Panc1 (cell line): ENCODE measurements at regions not wholly inside any gene's neighbourhood (a gene's known extent, or its start where the extent isn't known, plus 50 kb on each side); places are given as distances from the start of the nearest gene placed in this dataset.

Experiments used
- ATAC-seq: fragments of 200-7000 bp; cut with Tn5 transposase; 2 replicates; pipeline ENCODE4 v1.9.1; 2020; ENCODE audit warnings: mild to moderate bottlenecking, moderate library complexity
- BruUV-seq: library from RNA; stranded (reverse); fragments of 400-500 nt; replicated peaks from 2 replicates; lab custom pipeline; 2021; lab: Mats Ljungman, UMichigan
- CTCF ChIA-PET: fragments of 300-600 bp; sonication (Branson Sonifier 250); formaldehyde crosslinking; loops from one replicate; lab custom pipeline; 2022; ENCODE audit warnings: antibody characterized with exemption; lab: Charles Lee
- POLR2A ChIA-PET: fragments of 300-600 bp; sonication (Branson Sonifier 250); formaldehyde crosslinking; loops from one replicate; lab custom pipeline; 2022; ENCODE audit warnings: antibody characterized with exemption; lab: Charles Lee
- DNase-seq: peaks from one replicate; pipeline ENCODE4 v3.0.0-alpha.2; 2010; ENCODE audit warnings: low read depth, low spot score
- H3K27ac ChIP-seq: 2 replicates; pipeline ENCODE4 v1.5.1; 2011; ENCODE audit warnings: mild to moderate bottlenecking, low read length, inconsistent platforms
- H3K27me3 ChIP-seq: fragments of 200-500 bp; sonication (Bioruptor generic); 2 replicates; pipeline ENCODE4 v1.6.0; 2014; ENCODE audit warnings: low read length, inconsistent platforms; ENCODE audit not compliant: control insufficient read depth, insufficient read depth
- H3K36me3 ChIP-seq: fragments of 200-500 bp; sonication (Bioruptor generic); 2 replicates; pipeline ENCODE4 v1.5.1; 2014; ENCODE audit warnings: inconsistent platforms, mild to moderate bottlenecking, low read length, moderate library complexity; ENCODE audit not compliant: control insufficient read depth, insufficient read depth
- H3K4me1 ChIP-seq: 2 replicates; pipeline ENCODE4 v1.5.1; 2011; ENCODE audit warnings: inconsistent platforms, mild to moderate bottlenecking, low read length, moderate library complexity; ENCODE audit not compliant: control insufficient read depth, insufficient read depth
- H3K4me3 ChIP-seq, 2 experiments: 2 replicates each; pipeline ENCODE4 v1.5.1; 2011 to 2012; ENCODE audit warnings: low read depth in 2 of 2, low read length in 2 of 2, mild to moderate bottlenecking in 2 of 2, inconsistent platforms in 1 of 2, moderate library complexity in 1 of 2
- H3K9me3 ChIP-seq: fragments of 200-500 bp; sonication (Bioruptor generic); 2 replicates; pipeline ENCODE4 v1.5.1; 2014; ENCODE audit warnings: low read depth, mild to moderate bottlenecking, inconsistent platforms, low read length, moderate library complexity; ENCODE audit not compliant: control insufficient read depth, insufficient read depth
- CTCF ChIP-seq: fragments of 450-650 bp; IDR thresholded peaks from 2 replicates; pipeline ENCODE4 v1.5.1; 2017; ENCODE audit warnings: mild to moderate bottlenecking
- POLR2AphosphoS5 ChIP-seq: IDR thresholded peaks from 2 replicates; pipeline ENCODE4 v1.6.1; 2012; ENCODE audit warnings: mild to moderate bottlenecking, low read depth, low read length, moderate library complexity
- SIN3A ChIP-seq: IDR thresholded peaks from 2 replicates; pipeline ENCODE4 v1.6.1; 2012; ENCODE audit warnings: low read depth, mild to moderate bottlenecking, low read length, moderate library complexity, borderline replicate concordance; ENCODE audit not compliant: insufficient read depth
- TCF7L2 ChIP-seq: IDR thresholded peaks from 2 replicates; pipeline ENCODE4 v1.6.1; 2011; ENCODE audit warnings: mild to moderate bottlenecking, low read depth, low read length, inconsistent platforms
- in situ Hi-C: cut with HindIII; loops from 2 replicates; pipeline ENCODE4 v1.10.0; 2016; ENCODE audit warnings: low sequenced_read_pairs, low pct_unique_long_range_greater_than_20kb
- intact Hi-C: fragments of 100-400 bp; cut with micrococcal nuclease; formaldehyde crosslinking; loops from one replicate; pipeline ENCODE4 v1.10.0; 2022; ENCODE audit not compliant: unreplicated experiment
- TF ChIP-seq, protein P1 (sequence below), 2 experiments: IDR thresholded peaks; 2 replicates each; pipeline ENCODE4 v1.6.1; 2011 to 2012; ENCODE audit warnings: low read depth in 2 of 2, control low read depth in 1 of 2, low read length in 1 of 2, mild to moderate bottlenecking in 1 of 2, moderate library complexity in 1 of 2; ENCODE audit not compliant: insufficient read depth in 1 of 2

DNA sequence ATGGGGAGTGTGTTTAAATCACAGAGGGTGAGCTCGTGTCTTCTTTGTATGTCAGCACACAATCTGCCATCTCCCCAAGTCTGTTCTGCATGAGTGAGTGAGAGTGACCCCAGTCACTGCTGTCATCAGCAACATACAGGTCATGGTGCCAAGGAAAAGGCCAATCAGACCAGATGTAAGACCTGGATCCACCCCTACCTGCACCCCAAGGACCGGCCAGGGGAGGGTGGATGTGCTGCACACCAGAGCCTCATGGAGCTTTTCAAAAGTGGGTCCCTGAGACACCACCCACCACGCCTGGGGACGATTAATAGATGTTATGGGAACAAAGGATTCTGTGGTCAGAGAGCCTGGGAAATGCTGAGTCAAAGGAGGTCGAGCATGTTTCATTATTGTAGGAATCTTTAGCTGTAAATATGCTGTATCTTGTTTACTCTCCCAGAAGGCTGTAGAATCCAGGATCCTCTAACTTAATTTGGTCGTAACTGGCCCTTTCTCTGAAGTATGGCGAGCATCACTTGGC, 420.5 kb downstream of the RPS24 start:
- H3K27ac ChIP-seq = no peak overlapping the region
- BruUV-seq = no TSS peak
- POLR2A ChIA-PET = no interaction called here
- H3K36me3 ChIP-seq = no peaks in the 10 kb centered on the region
- DNase-seq = no peak
- H3K27me3 ChIP-seq = no peaks in the 10 kb centered on the region; the same call in 1 of the 2 replicates
- CTCF ChIA-PET = no interaction called here
- H3K9me3 ChIP-seq = no peaks in the 10 kb centered on the region
- no peak overlapping the region for H3K4me3 ChIP-seq
- intact Hi-C loops (no loop called here), in situ Hi-C loops (no loop called here)
- H3K4me1 ChIP-seq = peaks cover 30% of the 10 kb centered on the region
- no peak for ATAC-seq
- TF ChIP-seq POLR2AphosphoS5 (no peak), SIN3A (no peak), TCF7L2 (no peak), CTCF (no peak)
- TF ChIP-seq, protein P1, sequence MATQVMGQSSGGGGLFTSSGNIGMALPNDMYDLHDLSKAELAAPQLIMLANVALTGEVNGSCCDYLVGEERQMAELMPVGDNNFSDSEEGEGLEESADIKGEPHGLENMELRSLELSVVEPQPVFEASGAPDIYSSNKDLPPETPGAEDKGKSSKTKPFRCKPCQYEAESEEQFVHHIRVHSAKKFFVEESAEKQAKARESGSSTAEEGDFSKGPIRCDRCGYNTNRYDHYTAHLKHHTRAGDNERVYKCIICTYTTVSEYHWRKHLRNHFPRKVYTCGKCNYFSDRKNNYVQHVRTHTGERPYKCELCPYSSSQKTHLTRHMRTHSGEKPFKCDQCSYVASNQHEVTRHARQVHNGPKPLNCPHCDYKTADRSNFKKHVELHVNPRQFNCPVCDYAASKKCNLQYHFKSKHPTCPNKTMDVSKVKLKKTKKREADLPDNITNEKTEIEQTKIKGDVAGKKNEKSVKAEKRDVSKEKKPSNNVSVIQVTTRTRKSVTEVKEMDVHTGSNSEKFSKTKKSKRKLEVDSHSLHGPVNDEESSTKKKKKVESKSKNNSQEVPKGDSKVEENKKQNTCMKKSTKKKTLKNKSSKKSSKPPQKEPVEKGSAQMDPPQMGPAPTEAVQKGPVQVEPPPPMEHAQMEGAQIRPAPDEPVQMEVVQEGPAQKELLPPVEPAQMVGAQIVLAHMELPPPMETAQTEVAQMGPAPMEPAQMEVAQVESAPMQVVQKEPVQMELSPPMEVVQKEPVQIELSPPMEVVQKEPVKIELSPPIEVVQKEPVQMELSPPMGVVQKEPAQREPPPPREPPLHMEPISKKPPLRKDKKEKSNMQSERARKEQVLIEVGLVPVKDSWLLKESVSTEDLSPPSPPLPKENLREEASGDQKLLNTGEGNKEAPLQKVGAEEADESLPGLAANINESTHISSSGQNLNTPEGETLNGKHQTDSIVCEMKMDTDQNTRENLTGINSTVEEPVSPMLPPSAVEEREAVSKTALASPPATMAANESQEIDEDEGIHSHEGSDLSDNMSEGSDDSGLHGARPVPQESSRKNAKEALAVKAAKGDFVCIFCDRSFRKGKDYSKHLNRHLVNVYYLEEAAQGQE (IDR thresholded peaks at IDR 0.05; ENCODE audit: insufficient read depth in 1 of 2, low read depth in 2 of 2, low read length in 1 of 2) = no peak

- H3K36me3 ChIP-seq = no peaks in the 10 kb centered on the region
- POLR2A ChIA-PET = no interaction called here
- H3K4me1 ChIP-seq = peaks cover 40% of the 10 kb centered on the region
- H3K27ac ChIP-seq = no peak overlapping the region
- H3K4me3 ChIP-seq = no peak overlapping the region
- H3K27me3 ChIP-seq = no peaks in the 10 kb centered on the region
- intact Hi-C loops (no loop called here), in situ Hi-C loops (no loop called here)
- TF ChIP-seq SIN3A (no peak), POLR2AphosphoS5 (no peak), CTCF (no peak), TCF7L2 (no peak)
- TF ChIP-seq, protein P1 (IDR thresholded peaks at IDR 0.05; ENCODE audit: insufficient read depth in 1 of 2, low read depth in 2 of 2, low read length in 1 of 2) = no peak
- CTCF ChIA-PET = no interaction called here
- no peak for ATAC-seq
- no peak for DNase-seq
- no peaks in the 10 kb centered on the region for H3K9me3 ChIP-seq
- no TSS peak for BruUV-seq
Measured at GRCh38 chr10:78455236-78455635, 421.6 kb downstream of the RPS24 start.
